Stimulated activated CD4-positive, alpha-beta T cell treated with anti-CD3 and anti-CD28 coated beads, TNF-alpha, amount 100 ng/mL, for 48 hours (primary cell): ENCODE measurements at regions not wholly inside any gene's neighbourhood (a gene's known extent, or its start where the extent isn't known, plus 50 kb on each side); places are given as distances from the start of the nearest gene placed in this dataset.

Source experiments
- DNase-seq, 3 donors: peaks; one replicate each; pipeline ENCODE4 v3.0.0-alpha.2; 2020; ENCODE audit warnings: low read depth in 3 of 3

GRCh38 chr20:20881808-20882207 is 169.4 kb upstream of the RALGAPA2 start:
- no peak for DNase-seq

DNA sequence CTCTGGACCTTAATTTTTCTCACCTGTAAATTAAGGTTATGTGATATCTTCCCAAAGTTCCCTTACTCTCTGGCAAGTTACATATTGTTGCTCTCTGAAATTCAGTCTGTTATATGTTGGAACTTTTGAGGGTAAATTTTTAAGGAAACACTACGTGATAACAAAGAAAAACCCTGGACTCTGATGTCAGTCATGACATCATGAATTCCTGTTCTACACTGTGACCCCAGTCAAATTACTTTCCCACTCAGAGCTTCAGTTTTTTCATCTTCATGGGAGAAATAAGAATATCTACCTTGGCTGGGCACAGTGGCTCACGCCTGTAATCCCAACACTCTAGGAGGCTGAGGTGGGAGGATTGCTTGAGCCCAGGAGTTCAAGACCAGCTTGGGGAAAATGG is 164.6 kb upstream of the RALGAPA2 start:
- DNase-seq, result no peak

DNA sequence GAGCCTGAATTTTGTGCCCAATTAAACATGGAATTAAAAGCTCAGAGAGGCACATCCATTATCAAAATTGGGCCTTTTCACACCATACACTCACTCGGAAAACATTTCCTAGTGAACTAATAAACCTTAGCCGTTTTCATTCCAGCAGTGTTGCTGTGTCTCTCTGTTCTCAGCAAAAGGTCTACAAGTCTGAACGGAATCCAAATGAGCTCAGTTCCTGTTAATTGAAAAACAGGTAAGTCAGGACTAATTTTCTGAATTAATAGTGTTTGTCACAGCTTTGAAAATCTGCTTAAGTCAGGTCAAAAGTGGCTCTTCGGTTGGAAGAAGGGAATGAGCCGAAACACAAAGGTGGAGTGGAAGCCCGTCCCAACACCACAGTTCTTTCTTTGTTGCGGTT is 163.3 kb upstream of the RALGAPA2 start:
- DNase-seq, result no peak

DNA sequence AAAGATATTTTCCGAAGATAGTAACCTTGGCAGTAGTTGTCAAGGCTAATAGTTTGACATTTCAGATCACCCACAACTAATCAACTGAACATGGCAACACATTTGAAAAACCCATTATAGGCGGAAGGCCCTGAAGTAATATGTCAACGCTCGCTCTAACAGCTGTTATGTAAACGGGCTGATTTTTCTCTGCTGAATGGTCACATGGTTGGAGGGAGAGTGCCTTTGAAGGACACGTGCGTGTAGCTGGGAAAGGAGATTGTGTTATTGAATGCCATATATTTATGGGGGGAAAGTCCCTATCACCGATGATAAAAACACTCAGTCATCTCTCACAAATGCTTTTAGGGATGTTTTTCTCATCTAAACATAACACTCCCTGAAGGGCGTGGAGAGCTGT is 160.0 kb upstream of the RALGAPA2 start:
- DNase-seq, result no peak

DNA sequence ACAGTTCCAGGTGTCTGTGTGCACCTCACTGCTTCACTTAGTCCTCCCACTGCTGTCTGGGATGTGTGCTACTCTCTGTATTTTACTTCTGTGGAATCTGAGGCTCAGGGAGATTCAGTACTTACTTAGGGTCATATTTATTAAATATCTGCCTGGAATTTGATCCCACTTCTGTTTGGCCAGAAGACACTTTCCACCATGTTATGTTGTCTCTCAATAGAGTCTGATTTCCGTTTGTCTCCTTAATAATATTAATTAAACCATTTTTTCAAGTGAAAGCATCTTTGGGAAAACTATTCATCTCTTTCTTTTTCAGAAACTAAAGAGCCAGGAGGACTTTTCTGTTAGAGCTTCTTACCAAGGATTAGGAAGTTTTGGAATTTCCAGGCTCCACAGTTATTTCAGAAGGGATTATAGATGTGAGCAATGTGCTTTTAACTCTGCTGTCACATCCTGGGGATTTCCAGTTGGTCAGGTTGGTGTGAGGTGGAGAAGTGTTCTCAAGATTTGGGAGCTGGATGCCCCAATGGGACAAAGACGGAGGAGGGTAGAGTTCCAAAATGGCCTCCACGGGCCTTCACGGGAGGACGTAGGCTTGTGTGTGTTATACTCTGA is 156.8 kb upstream of the RALGAPA2 start:
- DNase-seq, result no peak

GRCh38 chr20:20864351-20865096 is 152.1 kb upstream of the RALGAPA2 start:
- no peak for DNase-seq

- DNase-seq, result peak; percentile 77 to 89 (median 89)
These were observed 147.8 kb upstream of the RALGAPA2 start for GRCh38 chr20:20860078-20860806.

GRCh38 chr20:20859510-20859909 is 147.1 kb upstream of the RALGAPA2 start:
- DNase-seq, result no peak

GRCh38 chr20:20856956-20857355 is 144.5 kb upstream of the RALGAPA2 start:
- DNase-seq, result no peak

GRCh38 chr20:20856306-20856705 is 143.9 kb upstream of the RALGAPA2 start:
- DNase-seq, result no peak

DNA sequence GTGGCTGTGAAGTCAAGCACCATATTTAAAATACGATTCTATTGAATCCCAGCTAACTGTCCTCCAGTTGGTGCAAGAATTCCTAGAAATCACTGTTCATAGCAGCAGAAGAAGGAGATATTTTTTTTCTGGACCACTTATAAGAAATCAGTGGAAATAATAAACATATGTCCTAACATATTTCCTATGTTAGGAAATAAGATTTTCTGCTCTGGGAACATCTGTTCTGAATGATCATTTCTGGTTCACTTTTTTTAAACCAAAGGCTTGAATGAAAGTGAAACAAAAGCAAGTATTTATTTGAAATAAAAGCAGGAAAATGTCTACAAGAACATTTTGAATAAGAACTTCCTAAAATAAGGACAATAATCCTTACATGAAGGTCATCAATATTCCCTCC is 138.9 kb upstream of the RALGAPA2 start:
- DNase-seq, result no peak

DNA sequence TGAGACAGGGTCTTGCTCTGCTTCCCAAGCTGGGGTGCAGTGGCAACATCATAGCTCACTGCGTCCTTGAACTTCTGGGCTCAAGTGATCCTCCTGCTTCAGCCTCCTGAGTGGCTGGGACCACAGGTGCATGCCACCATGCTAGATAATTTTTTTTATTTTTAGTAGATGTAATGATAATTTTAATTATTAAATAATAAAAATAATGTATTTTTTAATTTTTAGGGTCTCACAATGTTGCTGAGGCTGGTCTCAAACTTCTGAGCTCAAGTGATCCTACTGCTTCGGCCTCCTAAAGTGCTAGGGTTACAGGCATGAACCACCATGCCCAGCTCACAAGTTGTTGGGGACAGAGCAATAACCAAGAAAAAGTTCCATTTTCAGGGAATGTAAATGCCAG is 138.0 kb upstream of the RALGAPA2 start:
- no peak for DNase-seq

DNA sequence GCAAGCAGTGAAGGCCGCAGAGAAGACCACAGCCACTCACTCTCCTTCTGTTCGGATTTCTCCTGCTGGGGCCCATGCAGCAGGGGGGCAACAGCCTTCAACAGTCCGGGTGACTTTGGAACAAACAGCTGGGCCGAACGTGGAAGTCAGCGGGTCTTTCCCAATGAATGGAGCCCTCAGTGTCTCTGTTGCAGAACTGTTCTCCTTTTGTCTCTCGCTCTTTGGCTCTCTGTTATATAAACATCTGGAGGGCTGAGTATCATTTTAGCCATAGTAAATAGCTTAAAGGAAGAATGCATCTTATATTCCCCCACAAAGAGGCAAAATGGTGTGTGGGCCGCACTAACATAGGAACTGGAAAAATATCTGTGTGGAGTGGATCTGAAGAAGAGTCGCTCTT is 136.7 kb upstream of the RALGAPA2 start:
- no peak for DNase-seq

- DNase-seq, result no peak
These were observed 135.4 kb upstream of the RALGAPA2 start for GRCh38 chr20:20847814-20848213.

DNA sequence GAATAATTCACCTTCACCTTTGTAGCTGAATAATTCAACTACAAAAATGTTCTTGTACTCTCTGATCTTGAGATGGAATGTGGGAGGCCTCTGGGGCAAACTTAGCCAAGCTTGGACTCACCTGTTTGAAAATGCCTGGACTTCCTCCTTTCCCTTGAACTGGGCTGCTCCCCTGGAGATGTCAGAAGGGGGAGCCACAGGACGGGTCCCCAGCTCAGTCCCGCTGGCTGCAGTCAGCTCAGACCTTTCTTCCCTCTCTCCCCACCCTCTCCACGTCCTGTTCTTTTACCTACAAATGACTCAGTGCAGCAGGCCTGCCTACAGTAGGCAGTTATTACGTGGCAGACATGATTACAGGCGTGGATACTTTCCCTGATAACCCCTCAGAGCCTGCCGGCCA is 131.5 kb upstream of the RALGAPA2 start:
- no peak for DNase-seq

- no peak for DNase-seq
These were observed 127.3 kb upstream of the RALGAPA2 start for GRCh38 chr20:20839771-20840170.

DNA sequence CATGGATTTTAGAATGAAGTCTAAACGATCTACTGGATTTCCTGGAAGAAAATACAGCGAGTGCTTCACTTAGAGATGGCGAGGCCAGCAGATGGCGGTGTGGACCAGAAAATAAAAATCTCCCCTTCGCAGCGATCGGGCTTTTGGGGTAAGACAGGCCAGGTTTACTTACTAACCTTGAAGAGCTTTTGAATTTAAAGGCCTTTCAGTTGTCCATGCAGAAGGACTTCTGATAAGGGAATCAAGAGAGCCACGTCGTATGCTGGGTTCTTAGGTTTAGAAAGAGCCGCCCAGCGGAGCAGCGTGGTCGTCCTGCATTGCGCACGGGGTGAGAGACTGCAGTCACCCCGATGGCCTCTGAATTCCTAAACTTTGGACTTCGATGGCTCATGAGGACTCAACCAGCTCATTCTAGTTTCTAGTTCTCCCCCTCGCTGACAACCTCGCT is 125.2 kb upstream of the RALGAPA2 start:
- peak; percentile 10 to 23 (median 11) for DNase-seq

- DNase-seq, result no peak
These were observed 124.4 kb upstream of the RALGAPA2 start for GRCh38 chr20:20836836-20837235.

- no peak for DNase-seq
These were observed 123.5 kb upstream of the RALGAPA2 start for GRCh38 chr20:20835897-20836296.

GRCh38 chr20:20834008-20834407 is 121.6 kb upstream of the RALGAPA2 start:
- DNase-seq, result no peak

DNA sequence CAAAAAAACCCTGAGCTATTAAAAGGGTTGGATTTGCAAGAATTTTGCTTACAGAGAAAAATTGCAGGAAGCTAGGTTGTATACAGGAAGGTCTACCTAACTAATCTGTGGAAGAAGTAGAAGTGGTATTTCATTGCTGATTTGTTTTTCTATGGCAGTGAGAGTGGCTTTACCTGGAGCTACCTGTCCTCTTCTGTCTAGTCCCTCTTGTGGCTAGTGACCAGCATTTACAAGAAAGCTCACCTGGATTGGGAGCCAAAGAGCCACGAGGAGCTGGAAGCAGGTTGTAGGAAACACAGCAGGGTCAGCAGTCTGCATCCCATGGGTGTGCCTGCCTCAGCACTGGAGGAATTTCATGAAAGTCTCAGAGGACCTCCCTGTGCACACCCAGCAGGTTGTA is 120.3 kb upstream of the RALGAPA2 start:
- no peak for DNase-seq

DNA sequence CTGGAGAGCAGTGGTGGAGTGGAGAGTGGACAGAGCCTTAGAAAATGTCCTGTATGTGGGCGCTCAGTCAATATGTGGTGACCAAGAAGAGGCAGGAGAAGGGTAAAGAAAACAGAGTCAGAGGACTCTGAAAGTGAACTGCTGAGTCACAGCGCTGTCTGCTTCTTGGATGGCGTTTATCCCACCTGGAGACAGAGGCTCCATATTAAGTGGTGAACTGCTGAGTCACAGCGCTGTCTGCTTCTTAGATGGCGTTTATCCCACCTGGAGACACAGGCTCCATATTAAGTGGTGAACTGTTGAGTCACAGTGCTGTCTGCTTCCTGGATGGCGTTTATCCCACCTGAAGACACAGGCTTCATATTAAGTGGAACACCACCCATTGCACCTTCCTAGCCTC is 119.3 kb upstream of the RALGAPA2 start:
- no peak for DNase-seq

DNA sequence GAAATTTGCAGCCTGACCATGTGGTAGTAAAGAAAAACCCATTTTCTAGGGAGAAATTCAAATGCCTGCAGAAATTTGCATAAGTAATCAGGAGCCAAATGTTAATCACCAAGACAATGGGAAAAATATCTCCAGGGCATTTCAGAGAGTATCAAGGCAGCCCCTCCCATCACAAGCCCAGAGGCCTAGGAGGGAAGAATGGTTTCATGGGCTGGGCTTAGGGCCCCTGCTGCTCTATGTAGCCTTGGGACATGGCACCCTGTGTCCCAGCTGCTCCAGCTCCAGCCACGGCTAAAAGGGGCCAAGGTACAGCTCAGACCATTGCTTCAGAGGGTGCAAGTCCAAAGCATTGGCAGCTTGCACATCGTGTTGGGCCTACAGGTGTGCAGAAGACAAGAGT is 117.2 kb upstream of the RALGAPA2 start:
- DNase-seq, result no peak
